Heart left ventricle (tissue), 13 donors: ENCODE measurements at regions not wholly inside any gene's neighbourhood (a gene's known extent, or its start where the extent isn't known, plus 50 kb on each side); places are given as distances from the start of the nearest gene placed in this dataset.
"Not testable (repeated sequence)": the region's sequence is repeated elsewhere in the genome, so short reads cannot be mapped to it uniquely, and the experiment has no call there.

Source experiments
- CTCF ChIP-seq, 12 donors: fragments of 200-600 bp; sonication (generic) in 4 of 12; IDR thresholded peaks; one replicate each; pipeline versions ENCODE4 v1.5.0 to v1.8.0; 2018 to 2022; ENCODE audit warnings: antibody characterized with exemption in 12 of 12, mild to moderate bottlenecking in 5 of 12
- POLR2A ChIP-seq, 2 donors: fragments of 450-650 bp; IDR thresholded peaks; one replicate each; pipeline ENCODE4 v1.6.1; 2017; ENCODE audit warnings: antibody characterized with exemption in 2 of 2, mild to moderate bottlenecking in 2 of 2, moderate library complexity in 2 of 2
- donor health status: ischemic (EF 13 %, LVEDD 7.1; RV severe dilation, severe dysfunction).
- donor health status: DM: no; HTN: yes; CAD: no.
- donor health status: DM: no; HTN: no; CAD: no.
- donor health status: ischemic (EF 25% LVEDD 6.9; RV normal size, moderate dysfunction).
- donor health status: ischemic (EF 25% LVEDD 5.7; RV mildly dilated, moderate dysfunction).
- donor health status: ischemic (EF 35%, LVEDD 5.7; RV mildly dilated, moderate dysfunction).
- donor health status: nonischemic (EF 11% LVEDD 7.7; RV severe dilation, severe dysfunction).
- donor health status: DM: yes; HTN: yes; CAD: no.
- donor health status: PGD.
- donor health status: ischemic (EF 29% LVEDD 5.4; RV normal size, mild dysfunction).
- donor health status: nonischemic (EF 23%, LVEDD 6.1; RV moderate dilation, normal function).

- TF ChIP-seq POLR2A, CTCF (IDR thresholded peaks at IDR 0.05): not testable (repeated sequence)
Observed at GRCh38 chr18:12200186-12200585, 54.0 kb upstream of the CIDEA start.
